Stimulated activated CD4-positive, alpha-beta T cell treated with anti-CD3 and anti-CD28 coated beads, Interleukin-12 subunit alpha, Interleukin-12 subunit beta, amount 100 ng/mL, for 48 hours (primary cell): ENCODE measurements at regions not wholly inside any gene's neighbourhood (a gene's known extent, or its start where the extent isn't known, plus 50 kb on each side); places are given as distances from the start of the nearest gene placed in this dataset.
"Not testable (repeated sequence)": the region's sequence is repeated elsewhere in the genome, so short reads cannot be mapped to it uniquely, and the experiment has no call there.

Experiments
- DNase-seq, 3 donors: peaks; one replicate each; pipeline ENCODE4 v3.0.0-alpha.2; 2020; ENCODE audit warnings: low read depth in 2 of 3, low spot score in 1 of 3

DNA sequence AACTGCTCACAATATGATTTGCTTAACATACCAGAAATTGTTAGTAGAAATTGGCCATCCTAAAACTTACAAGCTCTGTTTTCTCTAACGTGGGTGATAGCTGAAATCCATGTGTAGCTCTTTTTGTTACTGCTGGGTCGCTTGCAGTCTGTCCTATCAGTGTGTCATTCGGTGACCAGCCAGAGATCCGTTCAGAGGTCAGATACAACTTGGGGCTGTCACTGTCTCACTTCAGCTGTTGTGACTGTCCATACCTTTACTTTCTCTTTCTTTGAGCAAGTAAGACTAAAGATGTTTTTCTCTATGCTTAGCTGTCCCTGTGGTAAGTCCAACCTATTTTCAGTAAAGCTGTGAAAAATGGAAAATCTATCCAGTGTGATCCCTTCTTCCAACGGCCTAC lies 282.9 kb upstream of the KCNH7 start:
- DNase-seq = no peak

DNA sequence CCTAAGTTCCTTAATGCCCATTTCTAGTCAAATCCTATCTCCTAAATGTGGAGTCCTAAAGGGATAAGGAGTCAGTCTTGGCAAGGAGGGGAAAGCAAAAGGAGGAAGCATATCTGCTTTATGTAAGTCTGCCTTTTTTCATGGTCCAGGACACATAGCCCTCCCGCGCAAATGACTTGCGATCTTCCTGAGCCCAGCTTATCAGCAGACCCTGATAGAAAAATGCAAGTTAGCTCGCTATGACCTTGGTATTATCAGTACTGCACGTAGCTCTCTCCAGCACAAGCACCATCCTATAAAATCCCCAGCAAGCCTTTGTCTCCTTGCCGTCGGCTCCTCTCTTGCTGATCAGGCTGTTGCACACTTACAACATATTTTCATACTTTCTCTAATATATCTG lies 281.4 kb upstream of the KCNH7 start:
- no peak for DNase-seq

DNA sequence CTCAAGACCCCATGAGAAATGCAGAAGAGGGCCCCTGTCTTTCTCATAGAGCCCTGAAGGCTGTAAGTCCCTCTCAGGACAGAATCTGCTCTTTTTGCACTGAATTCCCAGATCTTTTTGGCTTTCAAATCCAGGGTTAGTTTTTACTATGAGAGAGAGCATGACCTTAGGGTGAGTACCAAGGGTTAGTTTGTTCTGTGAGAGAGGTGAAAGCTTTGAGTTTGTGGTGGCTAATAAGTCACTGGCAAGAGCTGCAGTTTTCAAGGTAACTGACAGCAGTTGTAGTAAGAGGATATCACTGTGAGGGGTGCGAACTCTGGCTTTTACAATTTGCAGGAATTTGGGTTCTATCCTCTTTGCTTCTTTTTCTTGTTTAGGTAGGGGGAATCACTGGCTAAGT lies 248.4 kb upstream of the KCNH7 start:
- DNase-seq = no peak

DNA sequence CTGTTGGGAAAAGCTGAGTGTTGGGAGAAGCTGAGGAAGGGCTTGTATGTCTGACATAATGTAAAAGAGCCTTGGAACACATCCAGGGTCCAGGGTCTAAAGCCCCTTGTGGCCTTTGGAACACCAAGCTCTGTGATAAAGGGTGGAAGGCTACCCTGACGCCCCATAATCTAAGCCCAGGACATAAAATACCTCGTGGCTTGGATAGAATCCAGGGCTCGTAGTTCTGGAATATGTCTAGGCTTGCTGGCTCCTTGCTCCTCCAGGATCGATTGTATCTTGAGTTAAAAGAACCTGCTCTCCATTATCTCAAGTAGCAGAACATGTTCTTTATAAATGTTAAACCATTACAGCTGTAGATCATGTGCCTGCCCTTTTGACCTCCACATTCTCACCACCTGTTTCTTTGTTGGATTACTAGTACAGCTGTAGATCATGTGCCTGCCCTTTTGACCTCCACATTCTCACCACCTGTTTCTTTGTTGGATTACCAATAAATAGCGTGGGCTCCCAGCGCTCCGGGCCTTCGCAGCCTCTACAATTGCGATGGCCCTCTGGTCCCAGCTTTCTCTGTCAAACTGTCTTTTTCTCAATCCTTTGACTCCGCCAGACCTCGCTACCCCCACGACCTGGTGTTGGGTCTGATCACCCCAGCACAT lies 246.9 kb upstream of the KCNH7 start:
- not testable (repeated sequence) for DNase-seq

DNA sequence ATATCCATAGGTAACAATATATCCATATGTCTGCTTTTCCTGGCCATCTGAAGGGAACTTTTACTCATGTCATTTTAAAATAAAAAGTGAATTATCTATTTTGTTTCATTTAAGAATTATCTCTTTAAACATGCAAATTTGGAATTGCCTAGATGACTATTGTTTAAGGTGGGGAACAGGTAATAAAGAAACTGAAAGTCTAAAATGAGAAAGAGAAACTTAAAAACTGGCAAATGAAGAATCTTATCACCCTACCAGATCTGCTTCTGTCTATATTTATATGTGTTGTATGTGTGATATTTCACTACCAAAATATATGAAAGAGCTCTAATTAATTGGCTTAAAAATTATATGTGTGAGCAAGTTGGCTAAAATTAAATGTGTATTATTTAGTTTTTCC lies 243.2 kb upstream of the KCNH7 start:
- DNase-seq = no peak

DNA sequence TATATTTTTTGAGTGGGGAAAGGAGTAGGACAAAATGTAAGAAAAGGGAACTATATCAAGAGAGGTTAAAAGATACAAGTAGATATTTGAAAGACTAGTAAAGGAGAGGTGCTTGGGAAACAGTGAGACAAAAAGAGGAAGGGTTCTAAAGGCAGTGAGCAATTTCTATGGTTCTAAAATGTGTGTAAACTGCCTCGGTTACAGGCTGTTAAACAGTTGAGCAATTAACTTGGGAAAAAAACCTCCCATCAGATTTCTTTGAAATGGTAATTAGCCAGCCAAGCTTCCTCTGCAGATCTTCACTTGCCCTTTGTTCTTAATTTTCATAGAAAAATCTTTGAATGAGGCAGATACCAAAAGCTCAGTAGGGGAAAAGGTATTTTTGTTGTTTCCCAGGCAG lies 238.7 kb upstream of the KCNH7 start:
- no peak for DNase-seq

DNA sequence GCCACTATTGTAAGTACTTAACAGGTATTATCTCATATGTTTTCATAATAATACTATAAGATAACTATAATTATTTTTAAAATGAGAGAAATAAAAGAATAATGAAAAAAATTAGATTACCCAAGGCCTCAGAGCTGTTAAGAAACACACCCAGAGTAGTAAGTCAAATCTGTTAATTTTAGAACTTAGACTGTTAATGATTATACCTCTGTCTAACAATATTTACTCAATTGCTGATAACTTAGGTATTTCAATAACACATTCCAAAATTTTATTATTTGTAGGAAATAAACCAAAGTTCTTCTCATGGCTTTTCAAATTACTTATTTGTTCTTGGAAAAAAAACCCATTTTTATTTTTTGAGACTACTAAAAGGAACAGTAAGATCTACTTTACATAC lies 227.5 kb upstream of the KCNH7 start:
- DNase-seq = no peak

DNA sequence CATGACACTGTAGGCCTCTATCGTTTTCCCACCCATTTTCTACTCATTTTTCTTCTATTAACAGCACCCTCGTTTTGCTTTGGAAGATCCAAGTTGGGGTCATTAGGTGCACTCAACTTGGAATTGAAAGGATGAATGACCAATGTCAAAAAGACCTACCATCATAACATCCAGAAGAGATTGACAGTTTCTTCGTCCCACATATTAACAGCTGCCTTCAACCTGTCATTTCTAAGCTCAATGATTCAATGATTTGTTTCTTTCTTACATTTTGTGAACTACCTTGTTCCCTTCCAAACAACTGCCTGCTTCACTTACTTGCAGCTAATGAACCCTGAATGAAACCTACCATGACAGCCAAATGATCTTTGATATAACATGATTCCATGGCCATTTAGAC lies 224.0 kb upstream of the KCNH7 start:
- DNase-seq = no peak

DNA sequence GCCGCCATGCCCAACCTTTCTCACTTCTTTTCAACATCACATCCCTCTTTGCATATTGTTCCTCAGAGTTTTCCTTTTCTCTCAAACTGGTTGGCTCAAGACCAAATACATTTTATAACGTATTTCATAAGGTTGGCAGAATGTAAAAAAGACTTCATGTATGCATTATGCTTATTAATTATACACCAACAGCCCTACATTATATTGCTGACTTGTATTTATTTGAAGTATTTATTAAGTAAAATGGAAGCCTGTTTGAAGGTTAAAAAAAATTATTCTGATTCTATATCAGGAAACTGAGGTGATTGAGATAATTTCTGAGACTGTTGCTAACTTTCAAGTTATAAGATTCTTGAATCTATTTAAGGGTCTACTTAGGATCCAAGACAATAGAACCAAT lies 208.0 kb upstream of the KCNH7 start:
- DNase-seq = no peak

DNA sequence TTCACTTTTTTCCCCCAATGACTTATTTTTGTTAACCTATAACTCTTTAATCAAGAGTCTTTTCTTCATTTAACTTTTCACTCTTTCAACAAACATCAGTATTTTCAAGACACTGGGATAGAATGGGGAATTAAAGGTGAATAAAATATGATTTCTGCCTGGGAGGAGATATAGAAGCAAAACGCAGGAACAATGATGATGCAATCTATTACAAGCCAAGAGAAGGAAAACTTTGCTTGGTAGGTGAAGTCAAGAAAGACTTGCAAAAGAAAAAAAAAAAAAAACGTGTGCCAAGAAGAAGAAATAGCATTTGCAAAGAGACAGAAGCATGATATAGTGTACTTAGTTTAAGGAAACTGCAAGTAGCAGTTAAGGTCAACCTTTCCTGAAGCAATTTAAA lies 207.3 kb upstream of the KCNH7 start:
- DNase-seq = no peak

DNA sequence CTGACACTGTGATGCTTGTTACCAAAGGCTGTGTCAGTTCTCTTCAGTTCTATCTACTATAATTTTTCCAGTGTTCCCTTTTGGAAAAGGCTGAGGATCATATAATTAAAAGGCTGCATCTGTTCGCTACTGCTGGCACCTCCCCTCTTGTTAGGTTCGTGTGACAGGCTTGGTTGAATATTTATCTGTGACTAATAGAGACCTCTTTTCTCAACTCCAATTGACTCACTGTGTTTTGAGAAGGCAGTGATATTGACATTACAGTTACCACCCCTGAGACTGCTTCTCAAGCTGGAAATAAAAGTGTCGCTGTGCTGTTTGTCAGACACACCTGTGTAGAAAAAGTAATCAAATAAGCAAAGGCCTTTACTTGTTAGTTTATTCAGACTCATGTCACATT lies 205.5 kb upstream of the KCNH7 start:
- no peak for DNase-seq

DNA sequence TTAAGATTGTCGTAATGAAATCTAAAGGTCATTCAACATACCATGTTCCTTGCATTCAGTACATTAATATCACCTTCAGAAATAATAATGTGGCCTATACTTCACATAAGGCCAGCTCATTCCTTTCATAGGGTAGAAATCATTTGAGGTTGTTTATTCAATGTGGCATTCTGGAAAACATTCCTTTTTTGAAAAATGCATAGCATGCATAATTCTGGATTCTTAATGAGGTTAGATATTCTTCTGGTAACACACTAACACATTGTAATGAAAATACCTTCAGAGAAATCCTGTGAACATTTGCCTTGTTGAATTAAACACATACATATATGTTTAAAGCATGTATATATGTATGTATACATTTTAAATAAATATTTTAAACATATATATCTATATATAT lies 204.6 kb upstream of the KCNH7 start:
- no peak for DNase-seq

DNA sequence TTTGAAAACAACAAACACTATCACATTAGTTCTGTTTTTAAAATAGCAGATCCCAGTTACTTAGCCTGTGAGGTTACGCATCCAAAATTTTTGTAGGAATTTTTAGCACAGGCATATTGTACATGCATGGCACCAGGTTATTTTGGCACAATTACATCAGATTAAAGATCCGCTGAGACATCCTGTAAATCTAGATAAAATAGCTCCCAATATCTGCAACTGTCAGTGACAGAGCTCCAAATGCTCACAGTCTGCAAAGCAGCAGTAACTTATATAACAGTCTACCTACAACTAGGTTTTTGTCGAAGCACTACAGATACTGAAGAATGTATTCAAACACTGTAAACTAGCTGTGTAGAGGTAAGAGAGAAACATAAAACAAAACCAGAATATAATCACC lies 200.7 kb upstream of the KCNH7 start:
- DNase-seq = no peak

DNA sequence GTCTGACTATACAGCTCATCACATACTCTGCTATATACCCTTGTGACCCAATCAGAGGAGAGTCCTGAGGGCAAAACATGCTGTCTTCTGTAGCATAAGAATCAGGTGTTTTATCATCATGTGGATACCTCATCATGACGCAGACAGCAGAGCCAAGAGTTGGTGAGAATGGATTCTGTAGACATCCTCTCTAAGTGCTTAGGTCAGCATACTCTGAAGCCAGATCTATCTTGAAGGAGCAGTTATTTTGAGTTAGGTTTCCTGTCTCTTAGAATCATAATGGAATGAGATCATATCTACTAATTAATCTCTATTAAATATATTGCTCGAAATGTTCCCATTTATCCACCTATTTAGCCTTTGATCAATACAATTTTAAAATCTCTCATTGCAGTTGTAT lies 190.2 kb upstream of the KCNH7 start:
- DNase-seq = no peak

DNA sequence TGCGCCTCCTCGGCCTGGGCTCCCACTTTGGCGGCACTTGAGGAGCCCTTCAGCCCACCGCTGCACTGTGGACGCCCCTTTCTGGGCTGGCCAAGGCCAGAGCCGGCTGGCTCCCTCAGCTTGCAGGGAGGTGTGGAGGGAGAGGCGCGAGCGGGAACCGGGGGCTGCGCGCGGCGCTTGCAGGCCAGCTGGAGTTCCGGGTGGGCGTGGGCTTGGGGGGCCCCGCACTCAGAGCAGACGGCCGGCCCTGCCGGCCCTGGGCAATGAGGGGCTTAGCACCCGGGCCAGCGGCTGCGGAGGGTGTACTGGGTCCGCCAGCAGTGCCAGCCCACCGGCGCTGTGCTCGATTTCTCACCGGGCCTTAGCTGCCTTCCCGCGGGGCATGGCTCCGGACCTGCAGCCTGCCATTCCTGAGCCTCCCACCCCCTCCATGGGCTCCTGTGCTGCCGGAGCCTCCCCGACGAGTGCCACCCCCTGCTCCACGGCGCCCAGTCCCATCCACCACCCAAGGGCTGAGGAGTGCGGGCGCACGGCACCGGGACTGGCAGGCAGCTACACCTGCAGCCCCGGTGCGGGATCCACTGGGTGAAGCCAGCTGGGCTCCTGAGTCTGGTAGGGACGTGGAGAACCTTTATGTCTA lies 187.7 kb upstream of the KCNH7 start:
- not testable (repeated sequence) for DNase-seq

DNA sequence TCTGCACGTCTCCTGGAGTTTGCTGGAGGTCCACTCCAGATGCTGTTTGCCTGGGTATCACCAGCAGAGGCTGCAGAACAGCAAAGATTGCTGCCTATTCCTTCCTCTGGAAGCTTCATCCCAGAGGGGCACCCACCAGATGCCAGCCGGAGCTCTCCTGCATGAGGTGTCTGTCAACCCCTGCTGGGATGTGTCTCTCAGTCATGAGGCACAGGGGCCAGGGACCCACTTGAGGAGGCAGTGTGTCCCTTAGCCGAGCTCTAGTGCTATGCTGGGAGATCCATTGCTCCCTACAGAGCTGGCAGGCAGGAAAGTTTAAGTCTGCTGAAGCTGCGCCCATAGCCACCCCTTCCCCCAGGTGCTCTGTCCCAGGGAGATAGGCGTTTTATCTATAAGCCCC lies 178.3 kb upstream of the KCNH7 start:
- DNase-seq = not testable (repeated sequence)

DNA sequence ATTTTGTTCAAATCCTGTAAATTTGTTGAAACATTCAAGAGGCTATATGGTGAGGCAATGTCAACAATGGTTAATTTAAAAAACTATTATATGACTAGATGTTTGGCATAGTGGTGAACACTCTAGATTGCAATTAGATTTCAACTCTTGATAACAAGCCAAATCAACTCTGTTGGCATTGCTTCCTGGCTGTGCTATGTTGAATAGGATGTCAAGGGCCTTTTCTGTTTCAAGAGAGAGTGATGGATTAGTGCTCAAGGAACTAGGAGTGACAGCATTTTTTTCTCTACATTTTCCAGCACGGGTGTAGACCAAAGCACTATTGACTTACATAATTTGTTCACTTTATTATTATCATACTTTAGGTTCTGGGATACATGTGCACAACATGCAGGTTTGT lies 172.4 kb upstream of the KCNH7 start:
- no peak for DNase-seq

DNA sequence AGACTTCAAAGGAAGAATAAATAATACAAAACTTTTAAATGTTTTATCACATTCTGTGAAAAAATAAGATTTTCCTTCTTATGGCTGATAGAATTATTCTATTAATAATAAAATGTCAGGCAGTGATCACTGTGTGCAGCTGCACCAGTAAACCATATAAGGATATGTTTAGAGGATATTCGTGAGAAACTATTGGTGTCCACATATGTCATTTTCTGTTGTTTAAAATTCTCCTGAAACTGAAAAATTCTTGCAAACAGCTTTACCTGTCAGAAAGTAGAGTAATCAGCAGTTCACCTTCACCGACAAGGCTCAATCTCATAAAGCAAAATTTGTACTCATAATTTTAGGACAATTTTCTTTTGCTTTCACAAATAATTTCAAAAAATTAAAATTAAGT lies 170.1 kb upstream of the KCNH7 start:
- no peak for DNase-seq

DNA sequence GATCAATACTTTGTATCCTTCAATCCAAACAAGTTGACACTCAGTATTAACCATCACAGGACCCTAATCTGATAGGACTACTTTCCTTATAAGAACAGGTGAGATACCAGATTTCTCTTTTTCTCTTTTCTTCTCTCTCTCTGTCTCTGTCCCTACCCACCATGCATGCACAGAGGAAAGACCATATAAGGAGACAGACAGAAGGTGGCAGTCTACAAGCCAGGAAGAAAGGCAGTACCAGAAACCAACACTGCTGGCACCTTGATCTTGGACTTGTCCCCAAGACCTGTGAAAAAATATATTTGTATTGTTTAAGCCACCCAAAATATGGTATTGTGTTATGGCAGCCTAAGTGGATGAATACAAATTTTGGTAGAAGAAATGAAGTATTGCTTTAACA lies 156.2 kb upstream of the KCNH7 start:
- no peak for DNase-seq

DNA sequence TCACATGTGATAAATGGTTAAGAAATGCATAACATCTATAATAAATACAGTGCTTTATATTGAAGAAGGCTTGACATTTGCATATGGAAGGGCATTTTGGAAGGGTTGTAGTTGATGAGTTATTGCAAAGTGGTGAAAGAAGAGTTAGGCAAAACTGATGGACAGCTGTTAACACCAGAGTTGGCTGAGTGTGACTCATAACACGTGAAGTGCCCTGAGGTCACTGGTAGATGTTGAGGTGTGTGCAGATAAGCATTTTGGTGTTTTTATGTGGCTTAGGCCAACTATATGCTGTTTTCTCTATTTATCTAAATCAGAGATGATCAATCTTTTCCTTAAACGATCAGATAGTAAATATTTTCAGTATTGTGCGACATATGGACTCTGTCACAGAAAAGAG lies 154.3 kb upstream of the KCNH7 start:
- no peak for DNase-seq

DNA sequence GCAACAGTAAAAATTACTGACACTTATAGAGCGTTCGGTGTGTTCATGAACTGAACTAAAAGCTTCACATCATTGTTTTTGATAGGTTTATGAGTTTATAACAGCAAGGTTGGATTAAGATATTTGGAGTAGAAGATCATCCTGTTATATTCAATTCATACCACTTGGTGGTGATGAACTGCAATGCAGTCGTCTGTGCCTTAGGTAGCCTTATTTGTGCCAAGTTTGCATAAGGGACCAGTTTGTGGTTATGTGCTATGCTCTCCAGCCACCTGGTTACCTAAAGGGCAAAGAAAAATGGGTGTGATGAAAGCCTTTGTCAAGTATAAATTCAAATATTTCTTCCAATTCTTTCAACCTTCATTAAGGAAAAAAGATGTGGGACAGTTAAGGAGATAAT lies 150.9 kb upstream of the KCNH7 start:
- no peak for DNase-seq

DNA sequence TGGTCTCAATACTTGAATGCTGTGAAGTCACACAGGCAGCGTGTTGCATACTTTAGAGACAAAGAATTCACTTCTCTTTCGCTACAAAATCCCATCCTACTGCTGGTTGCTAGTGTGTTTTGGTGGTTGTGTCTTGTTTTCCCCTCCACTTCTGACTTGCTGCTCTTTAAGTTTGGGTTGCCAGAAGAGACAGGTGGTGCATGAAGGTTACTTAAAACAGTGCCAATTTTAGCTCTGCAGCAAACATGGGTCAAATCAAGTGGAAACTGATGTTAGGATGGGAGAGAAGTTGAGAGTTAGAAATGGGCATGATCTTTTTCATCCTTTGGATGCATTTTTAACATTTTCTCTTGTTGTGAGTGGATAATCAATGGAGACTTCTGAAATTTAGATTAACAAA lies 136.2 kb upstream of the KCNH7 start:
- DNase-seq = no peak

DNA sequence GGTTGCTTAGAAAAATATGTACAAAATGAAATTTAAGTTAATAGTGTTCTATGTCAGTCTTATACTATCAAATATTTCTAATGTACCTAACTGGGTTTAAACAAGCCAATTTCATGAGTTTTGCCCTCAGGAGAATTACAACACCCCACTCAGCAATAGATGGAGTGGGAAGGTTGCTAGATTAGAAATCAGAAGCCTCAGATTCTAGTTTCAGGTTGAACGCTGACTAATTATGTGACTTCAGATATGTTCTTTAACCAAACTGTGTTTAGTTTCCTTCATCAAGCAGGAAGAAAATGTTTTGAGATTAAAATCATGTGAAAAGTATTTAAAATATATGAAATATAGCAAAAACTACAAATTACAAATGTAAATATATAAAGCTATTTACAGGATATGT lies 133.8 kb upstream of the KCNH7 start:
- DNase-seq = no peak
